ENCODE measurements at regions not wholly inside any gene's neighbourhood (a gene's known extent, or its start where the extent isn't known, plus 50 kb on each side); places are given as distances from the start of the nearest gene placed in this dataset.

- DNase-seq (ENCODE audit: low read depth in 2 of 2): no peak
Observed at GRCh38 chr5:2912741-2913140, 161.3 kb upstream of the IRX2 start.

GRCh38 chr5:2910401-2911175 is 159.1 kb upstream of the IRX2 start:
- DNase-seq (ENCODE audit: low read depth in 2 of 2): no peak

- no peak for DNase-seq (ENCODE audit: low read depth in 2 of 2)
Observed at GRCh38 chr5:2909035-2909434, 157.6 kb upstream of the IRX2 start.

GRCh38 chr5:2908086-2908485 is 156.6 kb upstream of the IRX2 start:
- no peak for DNase-seq (ENCODE audit: low read depth in 2 of 2)

- DNase-seq (ENCODE audit: low read depth in 2 of 2): no peak
Observed at GRCh38 chr5:2906302-2907090, 155.0 kb upstream of the IRX2 start.

GRCh38 chr5:2905741-2906140 is 154.3 kb upstream of the IRX2 start:
- DNase-seq (ENCODE audit: low read depth in 2 of 2): no peak

- DNase-seq (ENCODE audit: low read depth in 2 of 2): no peak
Observed at GRCh38 chr5:2904956-2905355, 153.5 kb upstream of the IRX2 start.

GRCh38 chr5:2904399-2904798 is 152.9 kb upstream of the IRX2 start:
- DNase-seq (ENCODE audit: low read depth in 2 of 2): no peak

GRCh38 chr5:2903451-2904395 is 152.2 kb upstream of the IRX2 start:
- no peak for DNase-seq (ENCODE audit: low read depth in 2 of 2)

- DNase-seq (ENCODE audit: low read depth in 2 of 2): no peak
Observed at GRCh38 chr5:2902742-2903297, 151.3 kb upstream of the IRX2 start.

GRCh38 chr5:2902186-2902585 is 150.7 kb upstream of the IRX2 start:
- DNase-seq (ENCODE audit: low read depth in 2 of 2): no peak

- DNase-seq (ENCODE audit: low read depth in 2 of 2): no peak
Observed at GRCh38 chr5:2901511-2901910, 150.0 kb upstream of the IRX2 start.

- no peak for DNase-seq (ENCODE audit: low read depth in 2 of 2)
Observed at GRCh38 chr5:2901096-2901495, 149.6 kb upstream of the IRX2 start.

- no peak for DNase-seq (ENCODE audit: low read depth in 2 of 2)
Observed at GRCh38 chr5:2900360-2900759, 148.9 kb upstream of the IRX2 start.

GRCh38 chr5:2899311-2899710 is 147.8 kb upstream of the IRX2 start:
- DNase-seq (ENCODE audit: low read depth in 2 of 2): no peak

GRCh38 chr5:2898661-2899060 is 147.2 kb upstream of the IRX2 start:
- no peak for DNase-seq (ENCODE audit: low read depth in 2 of 2)

- DNase-seq (ENCODE audit: low read depth in 2 of 2): no peak
Observed at GRCh38 chr5:2897276-2897961, 145.9 kb upstream of the IRX2 start.

- DNase-seq (ENCODE audit: low read depth in 2 of 2): no peak
Observed at GRCh38 chr5:2896371-2897275, 145.1 kb upstream of the IRX2 start.

- DNase-seq (ENCODE audit: low read depth in 2 of 2): no peak
Observed at GRCh38 chr5:2895876-2896275, 144.4 kb upstream of the IRX2 start.

- DNase-seq (ENCODE audit: low read depth in 2 of 2): no peak
Observed at GRCh38 chr5:2895196-2895595, 143.7 kb upstream of the IRX2 start.

Measured in stimulated activated CD8-positive, alpha-beta memory T cell treated with anti-CD3 and anti-CD28 coated beads, Interleukin-15, amount 100 ng/mL, for 48 hours (primary cell).